GM12878 (cell line): ENCODE measurements at regions not wholly inside any gene's neighbourhood (a gene's known extent, or its start where the extent isn't known, plus 50 kb on each side); places are given as distances from the start of the nearest gene placed in this dataset.

Experiments used
- LARP7 ChIP-seq: fragments of 450-650 bp; IDR thresholded peaks from 2 replicates; pipeline ENCODE4 v1.6.1; 2017; ENCODE audit warnings: mild to moderate bottlenecking
- POLR2A ChIP-seq: IDR thresholded peaks from 2 replicates; pipeline ENCODE4 v1.6.1; 2011; ENCODE audit warnings: low read depth, mild to moderate bottlenecking, low read length
- TF ChIP-seq, protein P1 (sequence below): fragments of 450-650 bp; IDR thresholded peaks from 2 replicates; pipeline ENCODE4 v1.6.1; 2018; ENCODE audit warnings: mild to moderate bottlenecking, low read depth, moderate library complexity; ENCODE audit not compliant: partially characterized antibody
- TF ChIP-seq, protein P2 (sequence below): fragments of 150-350 bp; IDR thresholded peaks from 2 replicates; pipeline ENCODE4 v1.6.1; 2016; ENCODE audit warnings: low read depth, low read length
- TF ChIP-seq, protein P3 (sequence below): IDR thresholded peaks from 2 replicates; pipeline ENCODE4 v1.6.1; 2011; ENCODE audit warnings: borderline replicate concordance, low read depth, mild to moderate bottlenecking, moderate library complexity, low read length; ENCODE audit not compliant: insufficient read depth, poor library complexity, severe bottlenecking
- TF ChIP-seq, protein P4 (sequence below): IDR thresholded peaks from 2 replicates; pipeline ENCODE4 v1.6.1; 2011; ENCODE audit warnings: low read depth, mild to moderate bottlenecking, low read length, moderate library complexity, borderline replicate concordance; ENCODE audit errors: extremely low read depth

DNA sequence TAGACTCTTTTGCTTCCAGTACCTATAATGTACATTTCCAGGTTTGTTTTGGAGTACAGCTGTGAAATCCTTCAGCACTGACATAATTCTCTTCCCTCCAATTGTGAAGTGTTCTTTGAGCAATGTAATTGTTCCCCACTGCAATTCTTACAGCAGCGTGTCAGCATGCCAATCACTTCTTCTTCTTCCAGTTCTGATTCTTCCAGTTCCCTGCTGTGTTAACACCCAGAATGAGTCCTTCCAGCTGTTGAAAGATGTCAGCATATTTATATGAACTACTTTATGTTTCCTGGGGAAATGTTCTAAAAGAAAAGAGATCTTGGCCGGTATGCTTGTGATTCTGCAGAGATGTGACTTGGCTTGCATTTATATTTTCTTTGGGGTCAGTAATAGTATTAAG, 213.9 kb downstream of the UNC5CL start (continued):
- TF ChIP-seq, protein P1, sequence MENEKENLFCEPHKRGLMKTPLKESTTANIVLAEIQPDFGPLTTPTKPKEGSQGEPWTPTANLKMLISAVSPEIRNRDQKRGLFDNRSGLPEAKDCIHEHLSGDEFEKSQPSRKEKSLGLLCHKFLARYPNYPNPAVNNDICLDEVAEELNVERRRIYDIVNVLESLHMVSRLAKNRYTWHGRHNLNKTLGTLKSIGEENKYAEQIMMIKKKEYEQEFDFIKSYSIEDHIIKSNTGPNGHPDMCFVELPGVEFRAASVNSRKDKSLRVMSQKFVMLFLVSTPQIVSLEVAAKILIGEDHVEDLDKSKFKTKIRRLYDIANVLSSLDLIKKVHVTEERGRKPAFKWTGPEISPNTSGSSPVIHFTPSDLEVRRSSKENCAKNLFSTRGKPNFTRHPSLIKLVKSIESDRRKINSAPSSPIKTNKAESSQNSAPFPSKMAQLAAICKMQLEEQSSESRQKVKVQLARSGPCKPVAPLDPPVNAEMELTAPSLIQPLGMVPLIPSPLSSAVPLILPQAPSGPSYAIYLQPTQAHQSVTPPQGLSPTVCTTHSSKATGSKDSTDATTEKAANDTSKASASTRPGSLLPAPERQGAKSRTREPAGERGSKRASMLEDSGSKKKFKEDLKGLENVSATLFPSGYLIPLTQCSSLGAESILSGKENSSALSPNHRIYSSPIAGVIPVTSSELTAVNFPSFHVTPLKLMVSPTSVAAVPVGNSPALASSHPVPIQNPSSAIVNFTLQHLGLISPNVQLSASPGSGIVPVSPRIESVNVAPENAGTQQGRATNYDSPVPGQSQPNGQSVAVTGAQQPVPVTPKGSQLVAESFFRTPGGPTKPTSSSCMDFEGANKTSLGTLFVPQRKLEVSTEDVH: no peak
- TF ChIP-seq, protein P2, sequence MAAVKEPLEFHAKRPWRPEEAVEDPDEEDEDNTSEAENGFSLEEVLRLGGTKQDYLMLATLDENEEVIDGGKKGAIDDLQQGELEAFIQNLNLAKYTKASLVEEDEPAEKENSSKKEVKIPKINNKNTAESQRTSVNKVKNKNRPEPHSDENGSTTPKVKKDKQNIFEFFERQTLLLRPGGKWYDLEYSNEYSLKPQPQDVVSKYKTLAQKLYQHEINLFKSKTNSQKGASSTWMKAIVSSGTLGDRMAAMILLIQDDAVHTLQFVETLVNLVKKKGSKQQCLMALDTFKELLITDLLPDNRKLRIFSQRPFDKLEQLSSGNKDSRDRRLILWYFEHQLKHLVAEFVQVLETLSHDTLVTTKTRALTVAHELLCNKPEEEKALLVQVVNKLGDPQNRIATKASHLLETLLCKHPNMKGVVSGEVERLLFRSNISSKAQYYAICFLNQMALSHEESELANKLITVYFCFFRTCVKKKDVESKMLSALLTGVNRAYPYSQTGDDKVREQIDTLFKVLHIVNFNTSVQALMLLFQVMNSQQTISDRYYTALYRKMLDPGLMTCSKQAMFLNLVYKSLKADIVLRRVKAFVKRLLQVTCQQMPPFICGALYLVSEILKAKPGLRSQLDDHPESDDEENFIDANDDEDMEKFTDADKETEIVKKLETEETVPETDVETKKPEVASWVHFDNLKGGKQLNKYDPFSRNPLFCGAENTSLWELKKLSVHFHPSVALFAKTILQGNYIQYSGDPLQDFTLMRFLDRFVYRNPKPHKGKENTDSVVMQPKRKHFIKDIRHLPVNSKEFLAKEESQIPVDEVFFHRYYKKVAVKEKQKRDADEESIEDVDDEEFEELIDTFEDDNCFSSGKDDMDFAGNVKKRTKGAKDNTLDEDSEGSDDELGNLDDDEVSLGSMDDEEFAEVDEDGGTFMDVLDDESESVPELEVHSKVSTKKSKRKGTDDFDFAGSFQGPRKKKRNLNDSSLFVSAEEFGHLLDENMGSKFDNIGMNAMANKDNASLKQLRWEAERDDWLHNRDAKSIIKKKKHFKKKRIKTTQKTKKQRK: no peak
- TF ChIP-seq POLR2A: no peak
- TF ChIP-seq LARP7: no peak
- TF ChIP-seq, protein P3, sequence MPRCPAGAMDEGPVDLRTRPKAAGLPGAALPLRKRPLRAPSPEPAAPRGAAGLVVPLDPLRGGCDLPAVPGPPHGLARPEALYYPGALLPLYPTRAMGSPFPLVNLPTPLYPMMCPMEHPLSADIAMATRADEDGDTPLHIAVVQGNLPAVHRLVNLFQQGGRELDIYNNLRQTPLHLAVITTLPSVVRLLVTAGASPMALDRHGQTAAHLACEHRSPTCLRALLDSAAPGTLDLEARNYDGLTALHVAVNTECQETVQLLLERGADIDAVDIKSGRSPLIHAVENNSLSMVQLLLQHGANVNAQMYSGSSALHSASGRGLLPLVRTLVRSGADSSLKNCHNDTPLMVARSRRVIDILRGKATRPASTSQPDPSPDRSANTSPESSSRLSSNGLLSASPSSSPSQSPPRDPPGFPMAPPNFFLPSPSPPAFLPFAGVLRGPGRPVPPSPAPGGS: no peak
- TF ChIP-seq, protein P4, sequence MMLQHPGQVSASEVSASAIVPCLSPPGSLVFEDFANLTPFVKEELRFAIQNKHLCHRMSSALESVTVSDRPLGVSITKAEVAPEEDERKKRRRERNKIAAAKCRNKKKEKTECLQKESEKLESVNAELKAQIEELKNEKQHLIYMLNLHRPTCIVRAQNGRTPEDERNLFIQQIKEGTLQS: no peak
